ENCODE measurements at regions not wholly inside any gene's neighbourhood (a gene's known extent, or its start where the extent isn't known, plus 50 kb on each side); places are given as distances from the start of the nearest gene placed in this dataset.

DNA sequence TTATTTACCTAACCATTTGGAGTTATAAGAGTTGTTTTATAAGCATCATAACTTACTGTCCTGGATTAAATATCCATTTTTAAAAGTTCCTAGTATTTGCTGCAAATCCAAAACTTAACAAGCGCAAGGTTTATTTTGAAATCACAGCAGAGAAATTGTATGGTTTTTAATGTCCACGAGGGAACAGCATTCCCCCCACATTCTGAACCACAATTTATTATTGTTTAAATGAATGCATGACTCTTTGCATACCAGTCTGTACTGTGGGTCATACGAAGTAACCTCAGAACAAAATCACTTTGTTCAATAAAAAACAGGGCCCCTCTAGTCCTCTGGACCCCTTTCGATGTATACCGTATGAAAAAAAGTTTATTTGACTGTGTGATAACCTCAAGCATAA, 75.9 kb downstream of the DACT1 start:
- TF ChIP-seq RARB (CRISPR knock-in tag; IDR thresholded peaks at IDR 0.05) (no peak), ZFP30 (CRISPR knock-in tag; IDR thresholded peaks at IDR 0.05) (no peak), ESRRG (CRISPR knock-in tag; IDR thresholded peaks at IDR 0.05) (no peak), ZNF565 (CRISPR knock-in tag; conservative IDR thresholded peaks at IDR 0.05; ENCODE audit: low read depth) (no peak), BACH2 (CRISPR knock-in tag; IDR thresholded peaks at IDR 0.05; ENCODE audit: borderline replicate concordance) (no peak), GLIS3 (CRISPR knock-in tag; IDR thresholded peaks at IDR 0.05) (no peak), TCF4 (CRISPR knock-in tag; IDR thresholded peaks at IDR 0.05; ENCODE audit: borderline replicate concordance) (no peak), PPARA (CRISPR knock-in tag; IDR thresholded peaks at IDR 0.05; ENCODE audit: borderline replicate concordance) (no peak), OSR1 (CRISPR knock-in tag; IDR thresholded peaks at IDR 0.05) (no peak), ZC3H10 (CRISPR knock-in tag; IDR thresholded peaks at IDR 0.05) (no peak), CSDC2 (CRISPR knock-in tag; IDR thresholded peaks at IDR 0.05) (no peak)
- TF ChIP-seq, protein P1, sequence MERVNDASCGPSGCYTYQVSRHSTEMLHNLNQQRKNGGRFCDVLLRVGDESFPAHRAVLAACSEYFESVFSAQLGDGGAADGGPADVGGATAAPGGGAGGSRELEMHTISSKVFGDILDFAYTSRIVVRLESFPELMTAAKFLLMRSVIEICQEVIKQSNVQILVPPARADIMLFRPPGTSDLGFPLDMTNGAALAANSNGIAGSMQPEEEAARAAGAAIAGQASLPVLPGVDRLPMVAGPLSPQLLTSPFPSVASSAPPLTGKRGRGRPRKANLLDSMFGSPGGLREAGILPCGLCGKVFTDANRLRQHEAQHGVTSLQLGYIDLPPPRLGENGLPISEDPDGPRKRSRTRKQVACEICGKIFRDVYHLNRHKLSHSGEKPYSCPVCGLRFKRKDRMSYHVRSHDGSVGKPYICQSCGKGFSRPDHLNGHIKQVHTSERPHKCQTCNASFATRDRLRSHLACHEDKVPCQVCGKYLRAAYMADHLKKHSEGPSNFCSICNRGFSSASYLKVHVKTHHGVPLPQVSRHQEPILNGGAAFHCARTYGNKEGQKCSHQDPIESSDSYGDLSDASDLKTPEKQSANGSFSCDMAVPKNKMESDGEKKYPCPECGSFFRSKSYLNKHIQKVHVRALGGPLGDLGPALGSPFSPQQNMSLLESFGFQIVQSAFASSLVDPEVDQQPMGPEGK (CRISPR knock-in tag; IDR thresholded peaks at IDR 0.05; ENCODE audit: borderline replicate concordance): no peak
- TF ChIP-seq, protein P2, sequence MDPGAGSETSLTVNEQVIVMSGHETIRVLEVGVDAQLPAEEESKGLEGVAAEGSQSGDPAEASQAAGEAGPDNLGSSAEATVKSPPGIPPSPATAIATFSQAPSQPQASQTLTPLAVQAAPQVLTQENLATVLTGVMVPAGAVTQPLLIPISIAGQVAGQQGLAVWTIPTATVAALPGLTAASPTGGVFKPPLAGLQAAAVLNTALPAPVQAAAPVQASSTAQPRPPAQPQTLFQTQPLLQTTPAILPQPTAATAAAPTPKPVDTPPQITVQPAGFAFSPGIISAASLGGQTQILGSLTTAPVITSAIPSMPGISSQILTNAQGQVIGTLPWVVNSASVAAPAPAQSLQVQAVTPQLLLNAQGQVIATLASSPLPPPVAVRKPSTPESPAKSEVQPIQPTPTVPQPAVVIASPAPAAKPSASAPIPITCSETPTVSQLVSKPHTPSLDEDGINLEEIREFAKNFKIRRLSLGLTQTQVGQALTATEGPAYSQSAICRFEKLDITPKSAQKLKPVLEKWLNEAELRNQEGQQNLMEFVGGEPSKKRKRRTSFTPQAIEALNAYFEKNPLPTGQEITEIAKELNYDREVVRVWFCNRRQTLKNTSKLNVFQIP (CRISPR knock-in tag; IDR thresholded peaks at IDR 0.05; ENCODE audit: borderline replicate concordance, low read depth): no peak
- TF ChIP-seq, protein P3, sequence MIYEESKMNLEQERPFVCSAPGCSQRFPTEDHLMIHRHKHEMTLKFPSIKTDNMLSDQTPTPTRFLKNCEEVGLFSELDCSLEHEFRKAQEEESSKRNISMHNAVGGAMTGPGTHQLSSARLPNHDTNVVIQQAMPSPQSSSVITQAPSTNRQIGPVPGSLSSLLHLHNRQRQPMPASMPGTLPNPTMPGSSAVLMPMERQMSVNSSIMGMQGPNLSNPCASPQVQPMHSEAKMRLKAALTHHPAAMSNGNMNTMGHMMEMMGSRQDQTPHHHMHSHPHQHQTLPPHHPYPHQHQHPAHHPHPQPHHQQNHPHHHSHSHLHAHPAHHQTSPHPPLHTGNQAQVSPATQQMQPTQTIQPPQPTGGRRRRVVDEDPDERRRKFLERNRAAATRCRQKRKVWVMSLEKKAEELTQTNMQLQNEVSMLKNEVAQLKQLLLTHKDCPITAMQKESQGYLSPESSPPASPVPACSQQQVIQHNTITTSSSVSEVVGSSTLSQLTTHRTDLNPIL (CRISPR knock-in tag; IDR thresholded peaks at IDR 0.05; ENCODE audit: low read depth): no peak
